HL-60 (cell line): ENCODE measurements at regions not wholly inside any gene's neighbourhood (a gene's known extent, or its start where the extent isn't known, plus 50 kb on each side); places are given as distances from the start of the nearest gene placed in this dataset.
"Not testable (repeated sequence)": the region's sequence is repeated elsewhere in the genome, so short reads cannot be mapped to it uniquely, and the experiment has no call there.

Experiments
- DNase-seq, 2 experiments: peaks; one replicate each; pipeline ENCODE4 v3.0.0-alpha.2; 2010 to 2020; ENCODE audit warnings: low read depth in 1 of 2, low spot score in 1 of 2
- H3K27ac ChIP-seq: fragments of 250-450 bp; sonication (Bioruptor Pico); replicated peaks from 2 replicates; pipeline ENCODE4 v1.5.1; 2020; ENCODE audit warnings: mild to moderate bottlenecking, moderate library complexity
- H3K27me3 ChIP-seq: fragments of 250-450 bp; sonication (Bioruptor Pico); 2 replicates; pipeline ENCODE4 v1.5.1; 2021; ENCODE audit warnings: mild to moderate bottlenecking, moderate library complexity; ENCODE audit not compliant: insufficient read depth, poor library complexity, severe bottlenecking
- H3K4me3 ChIP-seq: replicated peaks from 2 replicates; pipeline ENCODE4 v1.5.1; 2011; ENCODE audit warnings: mild to moderate bottlenecking, control low read depth, low read length; ENCODE audit not compliant: insufficient read depth
- CTCF ChIP-seq: IDR thresholded peaks from one replicate; pipeline ENCODE4 v1.5.1; 2011; ENCODE audit warnings: low read length, control low read depth, inconsistent platforms; ENCODE audit not compliant: insufficient read depth
- GABPA ChIP-seq: IDR thresholded peaks from 2 replicates; pipeline ENCODE4 v1.6.1; 2012; ENCODE audit warnings: low read depth
- POLR2AphosphoS5 ChIP-seq: IDR thresholded peaks from 2 replicates; pipeline ENCODE4 v1.6.1; 2012; ENCODE audit warnings: low read depth
- REST ChIP-seq: IDR thresholded peaks from 2 replicates; pipeline ENCODE4 v1.6.1; 2012; ENCODE audit warnings: low read depth; ENCODE audit not compliant: insufficient replicate concordance
- SPI1 ChIP-seq: IDR thresholded peaks from 2 replicates; pipeline ENCODE4 v1.6.1; 2012; ENCODE audit warnings: low read depth, mild to moderate bottlenecking, borderline replicate concordance

- H3K27ac ChIP-seq = peak overlapping the region; percentile 85
- no peaks in the 10 kb centered on the region for H3K27me3 ChIP-seq
- no peak overlapping the region for H3K4me3 ChIP-seq
- TF ChIP-seq REST = no peak
- DNase-seq = peak; percentile 33 to 53
Observed at GRCh38 chr10:6926971-6927370, 346.9 kb upstream of the PRKCQ start.

GRCh38 chr10:6925146-6925545, 345.1 kb upstream of the PRKCQ start:
- Histone ChIP-seq H3K4me3 (no peak overlapping the region), H3K27me3 (no peaks in the 10 kb centered on the region), H3K27ac (no peak overlapping the region)
- DNase-seq = no peak
- TF ChIP-seq GABPA (no peak), POLR2AphosphoS5 (no peak), REST (no peak), CTCF (no peak), SPI1 (no peak)

- no peak for DNase-seq
- Histone ChIP-seq H3K27me3 (no peaks in the 10 kb centered on the region), H3K4me3 (no peak overlapping the region), H3K27ac (no peak overlapping the region)
- no peak for TF ChIP-seq POLR2AphosphoS5
- TF ChIP-seq REST = no peak
- no peak for TF ChIP-seq GABPA
- no peak for TF ChIP-seq SPI1
- no peak for TF ChIP-seq CTCF
Observed at GRCh38 chr10:6924166-6924565, 344.1 kb upstream of the PRKCQ start.

- H3K27ac ChIP-seq, H3K27me3 ChIP-seq, H3K4me3 ChIP-seq, DNase-seq: not testable (repeated sequence)
Observed at GRCh38 chr10:6921026-6921425, 340.9 kb upstream of the PRKCQ start.
